Testis (tissue), 2 donors: ENCODE measurements at regions not wholly inside any gene's neighbourhood (a gene's known extent, or its start where the extent isn't known, plus 50 kb on each side); places are given as distances from the start of the nearest gene placed in this dataset.
"Not testable (repeated sequence)": the region's sequence is repeated elsewhere in the genome, so short reads cannot be mapped to it uniquely, and the experiment has no call there.

ENCODE experiments used
- DNase-seq: peaks from one replicate; pipeline ENCODE4 v3.0.0-alpha.2; 2019
- H3K27ac ChIP-seq, 2 donors: fragments of 200-600 bp; sonication (generic); one replicate each; pipeline ENCODE4 v1.5.1; 2019
- H3K27me3 ChIP-seq: fragments of 200-600 bp; sonication (generic); one replicate; pipeline ENCODE4 v1.5.1; 2019
- H3K36me3 ChIP-seq: fragments of 200-600 bp; sonication (generic); one replicate; pipeline ENCODE4 v1.5.1; 2017; ENCODE audit warnings: low read depth; ENCODE audit errors: missing control alignments
- H3K4me1 ChIP-seq: fragments of 200-600 bp; sonication (generic); one replicate; pipeline ENCODE4 v1.5.1; 2019
- H3K4me3 ChIP-seq, 2 donors: fragments of 200-600 bp; sonication (generic); one replicate each; pipeline ENCODE4 v1.5.1; 2017 to 2019
- H3K9me3 ChIP-seq: fragments of 200-600 bp; sonication (generic); one replicate; pipeline ENCODE4 v1.5.1; 2017
- WGBS, 2 donors: methylation state at CpG; one replicate each; pipeline ENCODE4 v1.1.5; 2018; 5-methylcytosine and 5-hydroxymethylcytosine counted together
- intact Hi-C: fragments of 100-400 bp; cut with DNase I; formaldehyde crosslinking; loops from one replicate; pipeline ENCODE4 v1.15.1; 2023; ENCODE audit warnings: low total_unique reads
- TF ChIP-seq, protein P1 (sequence below), 3 experiments: fragments of 450-650 bp in 2 of 3; fragments of 200-600 bp in 1 of 3; sonication (generic) in 1 of 3; IDR thresholded peaks; one replicate each; pipeline ENCODE4 v1.5.1; 2016 to 2019; ENCODE audit warnings: antibody characterized with exemption in 3 of 3, mild to moderate bottlenecking in 2 of 3, moderate library complexity in 1 of 3

- H3K4me1 ChIP-seq, H3K36me3 ChIP-seq, H3K27me3 ChIP-seq, H3K9me3 ChIP-seq, DNase-seq, intact Hi-C loops, H3K27ac ChIP-seq, H3K4me3 ChIP-seq: not testable (repeated sequence)
- WGBS, 2 donors, result 37% methylated on average over 3 of the region's 3 CpGs; no CpG with 5 or more reads in 1 of the 2 donors
- TF ChIP-seq, protein P1, sequence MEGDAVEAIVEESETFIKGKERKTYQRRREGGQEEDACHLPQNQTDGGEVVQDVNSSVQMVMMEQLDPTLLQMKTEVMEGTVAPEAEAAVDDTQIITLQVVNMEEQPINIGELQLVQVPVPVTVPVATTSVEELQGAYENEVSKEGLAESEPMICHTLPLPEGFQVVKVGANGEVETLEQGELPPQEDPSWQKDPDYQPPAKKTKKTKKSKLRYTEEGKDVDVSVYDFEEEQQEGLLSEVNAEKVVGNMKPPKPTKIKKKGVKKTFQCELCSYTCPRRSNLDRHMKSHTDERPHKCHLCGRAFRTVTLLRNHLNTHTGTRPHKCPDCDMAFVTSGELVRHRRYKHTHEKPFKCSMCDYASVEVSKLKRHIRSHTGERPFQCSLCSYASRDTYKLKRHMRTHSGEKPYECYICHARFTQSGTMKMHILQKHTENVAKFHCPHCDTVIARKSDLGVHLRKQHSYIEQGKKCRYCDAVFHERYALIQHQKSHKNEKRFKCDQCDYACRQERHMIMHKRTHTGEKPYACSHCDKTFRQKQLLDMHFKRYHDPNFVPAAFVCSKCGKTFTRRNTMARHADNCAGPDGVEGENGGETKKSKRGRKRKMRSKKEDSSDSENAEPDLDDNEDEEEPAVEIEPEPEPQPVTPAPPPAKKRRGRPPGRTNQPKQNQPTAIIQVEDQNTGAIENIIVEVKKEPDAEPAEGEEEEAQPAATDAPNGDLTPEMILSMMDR (IDR thresholded peaks at IDR 0.05), result peak in 1 of 3 experiments; percentile 23
Measured at GRCh38 chr2:90027231-90027643, 1335.8 kb downstream of the RPIA start.

DNA sequence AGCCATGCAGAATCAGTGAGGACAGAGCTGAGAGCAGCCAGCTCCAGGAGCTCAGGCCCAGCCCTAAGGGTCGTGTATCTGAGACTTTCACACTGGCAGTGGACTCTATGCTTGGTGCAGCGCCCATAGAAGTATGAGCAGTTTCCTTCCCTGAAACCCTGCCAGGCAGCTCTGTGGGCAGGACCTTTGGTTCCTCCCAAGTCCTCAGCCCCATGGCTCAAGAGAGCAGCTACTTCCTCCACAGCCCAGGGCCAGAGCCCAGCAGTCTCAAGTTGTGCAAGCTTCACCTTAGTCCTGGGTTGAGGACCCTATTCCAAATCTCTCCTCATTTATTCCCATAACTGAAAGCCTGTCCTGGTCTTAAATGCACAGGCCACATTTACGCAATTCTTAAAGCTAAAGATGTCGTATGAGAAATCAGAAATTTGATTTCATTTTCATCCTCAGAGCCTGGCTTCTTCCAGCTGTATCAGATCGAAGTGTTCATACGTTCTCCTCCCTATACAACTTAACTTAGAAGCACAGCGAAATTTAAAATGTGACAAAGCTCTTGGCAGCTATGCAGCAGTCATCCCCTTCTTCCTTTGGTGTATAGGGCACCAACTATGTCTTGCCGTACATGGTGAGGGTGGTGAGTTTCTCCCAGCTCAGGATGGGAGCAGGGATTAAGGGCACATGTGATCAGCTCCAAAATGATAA lies 1337.1 kb downstream of the RPIA start:
- H3K9me3 ChIP-seq, DNase-seq, intact Hi-C loops, H3K4me1 ChIP-seq, H3K27me3 ChIP-seq, H3K4me3 ChIP-seq, H3K27ac ChIP-seq, H3K36me3 ChIP-seq: not testable (repeated sequence)
- 76 to 84% methylated on average over 3 to 8 of the region's 8 CpGs for WGBS, 2 donors

GRCh38 chr2:90029080-90029428 lies 1337.6 kb downstream of the RPIA start:
- H3K4me1 ChIP-seq, H3K27ac ChIP-seq, DNase-seq, H3K36me3 ChIP-seq, H3K27me3 ChIP-seq, intact Hi-C loops, H3K9me3 ChIP-seq, H3K4me3 ChIP-seq: not testable (repeated sequence)
- WGBS, 2 donors, result 100% methylated on average over 1 of the region's 1 CpG; no CpG with 5 or more reads in 1 of the 2 donors

- H3K27me3 ChIP-seq, H3K36me3 ChIP-seq, intact Hi-C loops, H3K4me3 ChIP-seq, DNase-seq, H3K9me3 ChIP-seq, H3K4me1 ChIP-seq, H3K27ac ChIP-seq: not testable (repeated sequence)
- 81 to 90% methylated on average over 2 of the region's 2 CpGs for WGBS, 2 donors
Measured at GRCh38 chr2:90032269-90032668, 1340.8 kb downstream of the RPIA start.

- H3K27me3 ChIP-seq, H3K4me1 ChIP-seq, H3K36me3 ChIP-seq, H3K27ac ChIP-seq, H3K9me3 ChIP-seq, intact Hi-C loops, H3K4me3 ChIP-seq: not testable (repeated sequence)
- DNase-seq, result peak; percentile 26
- WGBS, 2 donors, result 47% methylated on average over 1 of the region's 1 CpG; no CpG with 5 or more reads in 1 of the 2 donors
Measured at GRCh38 chr2:90036335-90036734, 1344.9 kb downstream of the RPIA start.

DNA sequence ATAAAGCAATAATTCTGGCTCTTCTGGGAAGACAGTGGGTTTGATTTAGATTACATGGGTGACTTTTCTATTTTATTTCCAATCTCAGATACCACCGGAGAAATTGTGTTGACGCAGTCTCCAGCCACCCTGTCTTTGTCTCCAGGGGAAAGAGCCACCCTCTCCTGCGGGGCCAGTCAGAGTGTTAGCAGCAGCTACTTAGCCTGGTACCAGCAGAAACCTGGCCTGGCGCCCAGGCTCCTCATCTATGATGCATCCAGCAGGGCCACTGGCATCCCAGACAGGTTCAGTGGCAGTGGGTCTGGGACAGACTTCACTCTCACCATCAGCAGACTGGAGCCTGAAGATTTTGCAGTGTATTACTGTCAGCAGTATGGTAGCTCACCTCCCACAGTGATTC lies 1347.6 kb downstream of the RPIA start:
- H3K27ac ChIP-seq, H3K4me3 ChIP-seq, H3K36me3 ChIP-seq, DNase-seq, H3K27me3 ChIP-seq, H3K9me3 ChIP-seq, intact Hi-C loops, H3K4me1 ChIP-seq: not testable (repeated sequence)
- 78 to 79% methylated on average over 4 of the region's 4 CpGs for WGBS, 2 donors

DNA sequence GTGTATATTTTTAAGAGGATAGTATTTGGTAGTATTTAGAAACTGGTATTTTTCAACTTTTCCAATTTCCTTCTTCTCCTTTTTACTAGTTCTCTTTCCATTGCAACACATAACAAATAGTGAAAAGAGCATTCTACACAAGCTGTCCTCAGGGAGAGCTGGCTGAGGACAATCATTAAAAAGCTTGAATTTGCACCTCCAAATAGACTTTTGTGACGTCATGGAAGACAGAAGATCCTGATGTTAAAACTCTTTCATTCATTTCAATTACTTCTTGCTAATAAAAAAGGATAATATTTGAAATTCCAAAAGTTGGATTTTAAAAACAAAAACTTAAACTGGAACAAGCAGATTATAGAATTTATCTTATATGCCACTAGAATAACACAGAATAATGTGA lies 1356.3 kb downstream of the RPIA start:
- H3K27me3 ChIP-seq, H3K9me3 ChIP-seq, DNase-seq, intact Hi-C loops, H3K4me1 ChIP-seq, H3K36me3 ChIP-seq, H3K27ac ChIP-seq, H3K4me3 ChIP-seq: not testable (repeated sequence)
- WGBS, 2 donors, result 50 to 63% methylated on average over 1 of the region's 1 CpG

DNA sequence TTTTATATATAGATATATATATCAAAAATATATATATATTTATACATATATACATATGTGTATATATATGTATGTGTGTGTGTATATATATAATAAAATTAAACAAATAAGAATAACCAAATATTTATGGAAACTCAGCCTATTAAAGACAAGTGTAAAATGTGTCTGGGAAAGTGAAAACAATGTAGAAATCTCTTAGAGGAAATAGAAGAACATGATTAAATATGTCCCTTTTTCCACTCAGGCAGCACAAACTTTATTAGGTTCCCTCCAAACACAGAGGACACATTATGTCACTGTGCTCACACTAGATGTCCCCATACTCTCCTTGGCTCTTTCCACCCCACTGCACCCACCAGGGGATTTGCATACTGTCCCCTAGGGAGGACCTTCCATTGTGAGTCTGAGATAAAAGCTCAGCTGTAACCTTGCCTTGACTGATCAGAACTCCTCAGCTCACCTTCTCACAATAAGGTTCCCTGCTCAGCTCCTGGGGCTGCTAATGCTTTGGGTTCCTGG lies 1360.7 kb downstream of the RPIA start:
- DNase-seq, H3K36me3 ChIP-seq, intact Hi-C loops, H3K4me3 ChIP-seq, H3K27ac ChIP-seq, H3K9me3 ChIP-seq, H3K27me3 ChIP-seq, H3K4me1 ChIP-seq: not testable (repeated sequence)
